ENCODE measurements at regions not wholly inside any gene's neighbourhood (a gene's known extent, or its start where the extent isn't known, plus 50 kb on each side); places are given as distances from the start of the nearest gene placed in this dataset.

GRCh38 chr20:12942123-12942522 is 66.6 kb upstream of the SPTLC3 start:
- WGBS (ENCODE audit: insufficient coverage) = 74% methylated on average over 2 of the region's 2 CpGs
- no peak overlapping the region for H3K4me3 Mint-ChIP-seq
- H3K4me1 Mint-ChIP-seq = no peaks in the 10 kb centered on the region
- Histone ChIP-seq H3K9me3 (ENCODE audit: control extremely low read depth in 1 of 3, control insufficient read depth in 2 of 3, insufficient read depth in 1 of 3, low read length in 2 of 3) (no peaks in the 10 kb centered on the region), H3K36me3 (replicated peaks in 1 of 2; ENCODE audit: control extremely low read depth in 1 of 2, control insufficient read depth in 1 of 2, extremely low read depth in 1 of 2, insufficient read depth in 2 of 2, low read length in 1 of 2) (no peaks in the 10 kb centered on the region), H3K79me2 (ENCODE audit: control insufficient read depth, insufficient read depth, low read length) (no peaks in the 10 kb centered on the region), H4K20me1 (ENCODE audit: control insufficient read depth, insufficient read depth, low read length, poor library complexity, severe bottlenecking) (no peaks in the 10 kb centered on the region), H3K9ac (ENCODE audit: low read length) (no peak overlapping the region), H3K4me3 (ENCODE audit: control extremely low read depth in 1 of 5, extremely low read depth in 1 of 5, insufficient read depth in 1 of 5, low read depth in 2 of 5, low read length in 4 of 5) (no peak overlapping the region), H3K4me2 (replicated peaks; ENCODE audit: low read depth, low read length, poor library complexity, severe bottlenecking) (no peak overlapping the region), H3K27ac (ENCODE audit: low read length in 2 of 2) (no peak overlapping the region), H3K4me1 (ENCODE audit: control insufficient read depth in 2 of 2, insufficient read depth in 2 of 2, low read length in 2 of 2) (no peaks in the 10 kb centered on the region), H3K27me3 (replicated peaks in 1 of 4; ENCODE audit: control extremely low read depth in 1 of 4, control insufficient read depth in 3 of 4, insufficient read depth in 4 of 4, low read length in 3 of 4) (no peaks in the 10 kb centered on the region), H2AFZ (ENCODE audit: insufficient read depth, low read depth, low read length, poor library complexity, severe bottlenecking) (no peak overlapping the region)
- CTCF ChIA-PET = no interaction called here
- DNase-seq (no peak), ATAC-seq (ENCODE audit: low read depth) (no peak)
- no peak overlapping the region for H3K27ac Mint-ChIP-seq
- H3K27me3 Mint-ChIP-seq = no peaks in the 10 kb centered on the region
- intact Hi-C loops (cut with micrococcal nuclease) = no loop called here
- no peaks in the 10 kb centered on the region for H3K9me3 Mint-ChIP-seq (ENCODE audit: insufficient read depth)
- TF ChIP-seq EZH2 (IDR thresholded peaks at IDR 0.05; ENCODE audit: borderline replicate concordance, insufficient read depth, low read depth, low read length, poor library complexity, severe bottlenecking) = no peak
- no peak for TF ChIP-seq CTCF (IDR thresholded peaks at IDR 0.05)
- POLR2A ChIA-PET = no interaction called here

GRCh38 chr20:12946789-12947188 is 62.0 kb upstream of the SPTLC3 start:
- H3K9me3 Mint-ChIP-seq (ENCODE audit: insufficient read depth) = no peaks in the 10 kb centered on the region

More at GRCh38 chr20:12946789-12947188, 62.0 kb upstream of the SPTLC3 start:
- no peak overlapping the region for H3K4me3 ChIP-seq (ENCODE audit: control extremely low read depth in 1 of 5, extremely low read depth in 1 of 5, insufficient read depth in 1 of 5, low read depth in 2 of 5, low read length in 4 of 5)
- no peaks in the 10 kb centered on the region for H3K9me3 ChIP-seq (ENCODE audit: control extremely low read depth in 1 of 3, control insufficient read depth in 2 of 3, insufficient read depth in 1 of 3, low read length in 2 of 3)
- H3K9ac ChIP-seq (ENCODE audit: low read length) = no peak overlapping the region
- H3K27ac Mint-ChIP-seq = no peak overlapping the region
- TF ChIP-seq CTCF (IDR thresholded peaks at IDR 0.05) (no peak), EZH2 (IDR thresholded peaks at IDR 0.05; ENCODE audit: borderline replicate concordance, insufficient read depth, low read depth, low read length, poor library complexity, severe bottlenecking) (no peak)
- DNase-seq (no peak), ATAC-seq (ENCODE audit: low read depth) (no peak)
- H2AFZ ChIP-seq (ENCODE audit: insufficient read depth, low read depth, low read length, poor library complexity, severe bottlenecking) = no peak overlapping the region
- no peak overlapping the region for H3K4me3 Mint-ChIP-seq
- no peaks in the 10 kb centered on the region for H3K36me3 ChIP-seq (replicated peaks in 1 of 2; ENCODE audit: control extremely low read depth in 1 of 2, control insufficient read depth in 1 of 2, extremely low read depth in 1 of 2, insufficient read depth in 2 of 2, low read length in 1 of 2)
- no peak overlapping the region for H3K27ac ChIP-seq (ENCODE audit: low read length in 2 of 2)
- CTCF ChIA-PET = no interaction called here
- no peak overlapping the region for H3K4me2 ChIP-seq (replicated peaks; ENCODE audit: low read depth, low read length, poor library complexity, severe bottlenecking)
- intact Hi-C loops (cut with micrococcal nuclease) = no loop called here
- POLR2A ChIA-PET = no interaction called here
- no peaks in the 10 kb centered on the region for H3K4me1 ChIP-seq (ENCODE audit: control insufficient read depth in 2 of 2, insufficient read depth in 2 of 2, low read length in 2 of 2)
- no peaks in the 10 kb centered on the region for H4K20me1 ChIP-seq (ENCODE audit: control insufficient read depth, insufficient read depth, low read length, poor library complexity, severe bottlenecking)
- no peaks in the 10 kb centered on the region for H3K79me2 ChIP-seq (ENCODE audit: control insufficient read depth, insufficient read depth, low read length)
- H3K27me3 Mint-ChIP-seq = no peaks in the 10 kb centered on the region
- no peaks in the 10 kb centered on the region for H3K27me3 ChIP-seq (replicated peaks in 1 of 4; ENCODE audit: control extremely low read depth in 1 of 4, control insufficient read depth in 3 of 4, insufficient read depth in 4 of 4, low read length in 3 of 4)
- no peaks in the 10 kb centered on the region for H3K4me1 Mint-ChIP-seq

Measured in B cell (primary cell).